GM13977 (cell line): ENCODE measurements at regions not wholly inside any gene's neighbourhood (a gene's known extent, or its start where the extent isn't known, plus 50 kb on each side); places are given as distances from the start of the nearest gene placed in this dataset.

ENCODE experiments used
- DNase-seq: peaks from one replicate; pipeline ENCODE4 v3.0.0; 2012; ENCODE audit warnings: low spot score
- CTCF ChIP-seq: IDR thresholded peaks from 2 replicates; pipeline ENCODE4 v1.5.1; 2012; ENCODE audit warnings: mild to moderate bottlenecking, control low read depth; ENCODE audit not compliant: insufficient read depth; ENCODE audit errors: extremely low read depth, missing control alignments
- in situ Hi-C: fragments of 300-500 bp; cut with MboI; formaldehyde crosslinking; loops from one replicate; pipeline ENCODE4 v1.12.0; 2022; ENCODE audit warnings: low sequenced_read_pairs, low pct_unique_long_range_greater_than_20kb, mixed read lengths, inconsistent platforms; ENCODE audit not compliant: unreplicated experiment

GRCh38 chr22:48556222-48556621 lies 1271.5 kb downstream of the BRD1 start:
- TF ChIP-seq CTCF = no peak
- in situ Hi-C loops = no loop called here
- DNase-seq = no peak

DNA sequence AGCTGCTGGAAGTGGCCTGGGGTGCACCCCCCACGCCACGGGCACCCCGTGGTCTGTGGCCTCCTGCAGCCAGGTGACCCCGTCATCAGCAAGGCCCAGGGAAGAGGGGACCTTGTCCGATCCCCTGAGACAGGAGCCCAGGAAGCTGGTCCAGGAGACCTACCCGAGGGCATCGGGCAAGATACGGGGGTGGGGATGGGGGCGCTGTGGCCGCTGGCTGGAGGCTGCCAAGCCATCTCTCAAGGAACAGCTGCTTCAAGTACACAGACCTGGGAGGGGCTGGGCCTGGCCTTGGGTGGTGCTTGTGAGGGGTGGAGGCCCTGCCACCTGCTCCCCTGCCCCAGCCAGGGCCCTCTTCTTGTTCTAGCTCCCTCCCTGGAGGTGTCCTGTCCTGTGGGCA lies 1272.1 kb downstream of the BRD1 start:
- TF ChIP-seq CTCF = no peak
- DNase-seq = no peak
- in situ Hi-C loops = no loop called here

DNA sequence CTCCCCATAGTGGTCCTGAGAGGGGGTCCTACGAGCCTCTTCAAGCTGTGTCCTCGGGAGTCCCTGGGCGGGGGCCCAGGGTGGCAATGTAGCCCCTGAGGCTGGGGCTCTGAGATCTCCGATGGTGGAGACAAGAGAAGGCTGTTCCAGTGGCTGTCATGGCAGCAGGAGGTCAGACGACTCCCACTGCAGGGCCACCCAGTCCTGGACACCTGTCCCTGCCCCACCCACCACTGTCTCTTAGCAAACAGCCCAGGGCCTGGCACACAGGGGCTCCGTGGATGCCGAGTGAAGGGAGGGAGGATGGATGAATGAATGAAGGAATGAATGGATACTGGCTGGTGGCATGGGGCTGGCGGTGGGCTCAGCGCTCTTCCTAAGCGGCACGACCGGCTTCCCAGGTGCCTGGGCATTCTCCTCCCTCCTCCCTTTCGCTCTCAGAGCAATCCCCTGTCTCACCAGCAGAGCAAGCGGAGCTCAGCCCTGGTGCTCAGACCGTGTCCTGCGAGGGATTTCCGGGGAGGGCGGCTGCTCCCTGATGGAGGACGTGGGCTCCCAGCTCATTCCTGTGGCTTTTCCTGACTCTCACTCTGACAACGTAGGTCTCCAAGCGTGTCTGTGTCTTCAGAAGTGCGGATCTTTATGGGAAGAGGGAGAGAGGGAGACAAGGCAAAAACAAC lies 1272.6 kb downstream of the BRD1 start:
- in situ Hi-C loops = no loop called here
- no peak for DNase-seq
- no peak for TF ChIP-seq CTCF

- in situ Hi-C loops = no loop called here
- no peak for DNase-seq
- TF ChIP-seq CTCF = no peak
Measured at GRCh38 chr22:48553694-48554308, 1273.9 kb downstream of the BRD1 start.

DNA sequence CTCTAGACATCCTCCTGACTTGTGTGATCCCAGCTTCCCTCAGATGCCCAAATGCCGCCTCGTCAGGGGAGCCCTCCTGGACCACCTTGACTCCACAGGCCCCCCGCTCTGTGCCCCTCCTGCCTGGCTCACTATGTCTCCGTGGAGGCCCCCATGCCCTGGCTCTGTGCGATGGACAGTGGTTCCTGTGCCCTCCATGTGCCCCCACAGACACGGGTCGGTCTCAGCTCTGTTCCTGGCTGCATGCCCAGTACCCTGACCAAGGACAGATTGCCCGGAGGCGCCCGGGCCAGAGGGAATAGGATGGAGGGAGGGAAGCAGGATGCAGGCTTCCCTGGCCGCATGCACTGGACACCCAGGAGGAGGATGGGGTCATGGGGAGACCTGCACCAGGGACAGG lies 1274.6 kb downstream of the BRD1 start:
- in situ Hi-C loops = no loop called here

GRCh38 chr22:48551716-48552268 lies 1275.9 kb downstream of the BRD1 start:
- in situ Hi-C loops = no loop called here
- no peak for DNase-seq
- no peak for TF ChIP-seq CTCF

More for the DNA sequence above, 1274.6 kb downstream of the BRD1 start:
- no peak for DNase-seq
- no peak for TF ChIP-seq CTCF
